Loucy (cell line): ENCODE measurements at regions not wholly inside any gene's neighbourhood (a gene's known extent, or its start where the extent isn't known, plus 50 kb on each side); places are given as distances from the start of the nearest gene placed in this dataset.

Source experiments
- H2AFZ ChIP-seq: fragments of 200-600 bp; sonication (generic); 2 replicates; pipeline ENCODE4 v1.6.0; 2016; ENCODE audit warnings: antibody characterized with exemption, mild to moderate bottlenecking, low read length, moderate library complexity
- H3F3A ChIP-seq: fragments of 200-600 bp; 2 replicates; pipeline ENCODE4 v1.6.0; 2016; ENCODE audit warnings: antibody characterized with exemption, low read depth, mild to moderate bottlenecking
- H3K27me3 ChIP-seq: fragments of 200-600 bp; sonication (generic); 2 replicates; pipeline ENCODE4 v1.6.1; 2014; ENCODE audit warnings: low read length, mild to moderate bottlenecking; ENCODE audit not compliant: insufficient read depth, poor library complexity, severe bottlenecking
- H3K36me3 ChIP-seq: fragments of 200-600 bp; sonication (generic); 2 replicates; pipeline ENCODE4 v1.6.1; 2016; ENCODE audit warnings: low read length; ENCODE audit not compliant: insufficient read depth
- H3K4me1 ChIP-seq: fragments of 200-600 bp; sonication (generic); 2 replicates; pipeline ENCODE4 v1.5.1; 2014; ENCODE audit warnings: low read length, mild to moderate bottlenecking; ENCODE audit not compliant: insufficient read depth, poor library complexity, severe bottlenecking
- H3K4me2 ChIP-seq: fragments of 200-600 bp; sonication (generic); 2 replicates; pipeline ENCODE4 v1.6.0; 2014; ENCODE audit warnings: antibody characterized with exemption, low read length, low read depth, mild to moderate bottlenecking; ENCODE audit not compliant: poor library complexity, severe bottlenecking
- H3K4me3 ChIP-seq: fragments of 200-600 bp; sonication (generic); 2 replicates; pipeline ENCODE4 v1.5.1; 2014; ENCODE audit warnings: low read length, mild to moderate bottlenecking, mixed read lengths; ENCODE audit not compliant: poor library complexity, severe bottlenecking
- H3K79me2 ChIP-seq: fragments of 200-600 bp; sonication (generic); 2 replicates; pipeline ENCODE4 v1.6.1; 2014; ENCODE audit warnings: low read length; ENCODE audit not compliant: insufficient read depth
- H3K9ac ChIP-seq: fragments of 200-600 bp; sonication (generic); 2 replicates; pipeline ENCODE4 v1.6.0; 2014; ENCODE audit warnings: mild to moderate bottlenecking, low read depth, low read length, moderate library complexity; ENCODE audit not compliant: poor library complexity, severe bottlenecking
- H3K9me2 ChIP-seq: fragments of 200-600 bp; sonication (generic); replicated peaks from 2 replicates; pipeline ENCODE4 v1.6.1; 2016; ENCODE audit warnings: low read depth, low read length, mixed read lengths
- H3K9me3 ChIP-seq: fragments of 200-600 bp; sonication (generic); 2 replicates; pipeline ENCODE4 v1.6.1; 2014; ENCODE audit warnings: mild to moderate bottlenecking, antibody characterized with exemption, low read length, low read depth; ENCODE audit not compliant: insufficient read depth
- H4K20me1 ChIP-seq: fragments of 200-600 bp; sonication (generic); 2 replicates; pipeline ENCODE4 v1.6.0; 2014; ENCODE audit warnings: antibody characterized with exemption, low read length, mild to moderate bottlenecking; ENCODE audit not compliant: insufficient read depth, poor library complexity, severe bottlenecking
- EZH2phosphoT487 ChIP-seq: fragments of 200-600 bp; IDR thresholded peaks from 2 replicates; pipeline ENCODE4 v1.6.1; 2018; ENCODE audit warnings: antibody characterized with exemption, mild to moderate bottlenecking, moderate library complexity, borderline replicate concordance
- TF ChIP-seq, protein P1 (sequence below): fragments of 200-600 bp; sonication (generic); conservative IDR thresholded peaks from 2 replicates; pipeline ENCODE4 v1.5.1; 2014; ENCODE audit warnings: mild to moderate bottlenecking, antibody characterized with exemption, low read length

DNA sequence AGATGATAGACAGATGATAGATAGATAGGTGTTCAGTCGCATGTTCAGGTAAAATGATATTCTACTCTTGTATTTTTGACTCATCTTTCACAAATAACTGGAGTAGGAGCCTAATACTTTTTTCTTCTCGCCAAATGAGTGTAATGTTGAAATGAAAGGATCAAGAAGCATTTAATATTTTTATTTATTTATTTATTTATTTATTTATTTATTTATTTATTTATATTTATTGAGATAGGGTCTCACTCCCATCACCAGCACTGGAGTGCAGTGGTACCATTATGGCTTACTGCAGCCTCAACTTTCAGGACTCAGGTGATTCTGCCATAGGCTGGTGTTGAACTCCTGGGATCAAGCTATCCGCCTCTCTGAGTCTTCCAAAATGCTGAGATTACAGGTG lies 298.8 kb downstream of the KCNC2 start:
- no peak for TF ChIP-seq EZH2phosphoT487
- TF ChIP-seq, protein P1, sequence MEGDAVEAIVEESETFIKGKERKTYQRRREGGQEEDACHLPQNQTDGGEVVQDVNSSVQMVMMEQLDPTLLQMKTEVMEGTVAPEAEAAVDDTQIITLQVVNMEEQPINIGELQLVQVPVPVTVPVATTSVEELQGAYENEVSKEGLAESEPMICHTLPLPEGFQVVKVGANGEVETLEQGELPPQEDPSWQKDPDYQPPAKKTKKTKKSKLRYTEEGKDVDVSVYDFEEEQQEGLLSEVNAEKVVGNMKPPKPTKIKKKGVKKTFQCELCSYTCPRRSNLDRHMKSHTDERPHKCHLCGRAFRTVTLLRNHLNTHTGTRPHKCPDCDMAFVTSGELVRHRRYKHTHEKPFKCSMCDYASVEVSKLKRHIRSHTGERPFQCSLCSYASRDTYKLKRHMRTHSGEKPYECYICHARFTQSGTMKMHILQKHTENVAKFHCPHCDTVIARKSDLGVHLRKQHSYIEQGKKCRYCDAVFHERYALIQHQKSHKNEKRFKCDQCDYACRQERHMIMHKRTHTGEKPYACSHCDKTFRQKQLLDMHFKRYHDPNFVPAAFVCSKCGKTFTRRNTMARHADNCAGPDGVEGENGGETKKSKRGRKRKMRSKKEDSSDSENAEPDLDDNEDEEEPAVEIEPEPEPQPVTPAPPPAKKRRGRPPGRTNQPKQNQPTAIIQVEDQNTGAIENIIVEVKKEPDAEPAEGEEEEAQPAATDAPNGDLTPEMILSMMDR = no peak
- Histone ChIP-seq H3K79me2 (no peaks in the 10 kb centered on the region), H3K36me3 (no peaks in the 10 kb centered on the region), H3K9me3 (no peaks in the 10 kb centered on the region), H3K4me3 (no peak overlapping the region), H3K4me2 (no peak overlapping the region), H4K20me1 (no peaks in the 10 kb centered on the region), H3K4me1 (no peaks in the 10 kb centered on the region), H2AFZ (no peak overlapping the region), H3K9me2 (no peaks in the 10 kb centered on the region), H3K27me3 (no peaks in the 10 kb centered on the region), H3F3A (no peaks in the 10 kb centered on the region), H3K9ac (no peak overlapping the region)

DNA sequence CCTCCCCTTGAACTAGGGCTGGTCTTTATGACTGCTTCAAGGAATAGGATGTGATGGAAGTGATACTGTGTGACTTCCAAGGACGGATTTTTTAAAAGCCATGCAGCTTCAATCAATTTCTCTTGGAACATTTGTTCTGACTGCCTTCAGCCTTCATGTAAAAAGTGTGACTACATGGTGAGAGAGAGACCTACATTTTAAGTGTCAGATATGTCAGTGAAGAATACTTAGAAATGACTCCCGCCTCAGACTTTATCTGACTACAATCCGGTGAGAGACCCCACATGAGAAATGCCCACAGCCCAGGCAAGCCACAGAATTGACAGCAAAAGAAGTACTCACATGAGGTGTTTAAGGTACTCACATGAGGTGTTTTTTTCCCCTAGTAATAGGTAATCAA lies 295.3 kb downstream of the KCNC2 start:
- H3K4me3 ChIP-seq = no peak overlapping the region
- H3K9ac ChIP-seq = no peak overlapping the region
- TF ChIP-seq, protein P1 = no peak
- no peak for TF ChIP-seq EZH2phosphoT487
- H3K36me3 ChIP-seq = no peaks in the 10 kb centered on the region
- no peak overlapping the region for H3K4me2 ChIP-seq
- H3K9me3 ChIP-seq = no peaks in the 10 kb centered on the region
- H3K9me2 ChIP-seq = no peaks in the 10 kb centered on the region
- H3K4me1 ChIP-seq = no peaks in the 10 kb centered on the region
- no peaks in the 10 kb centered on the region for H3K27me3 ChIP-seq
- H3F3A ChIP-seq = no peaks in the 10 kb centered on the region
- no peaks in the 10 kb centered on the region for H4K20me1 ChIP-seq
- no peaks in the 10 kb centered on the region for H3K79me2 ChIP-seq
- H2AFZ ChIP-seq = no peak overlapping the region

DNA sequence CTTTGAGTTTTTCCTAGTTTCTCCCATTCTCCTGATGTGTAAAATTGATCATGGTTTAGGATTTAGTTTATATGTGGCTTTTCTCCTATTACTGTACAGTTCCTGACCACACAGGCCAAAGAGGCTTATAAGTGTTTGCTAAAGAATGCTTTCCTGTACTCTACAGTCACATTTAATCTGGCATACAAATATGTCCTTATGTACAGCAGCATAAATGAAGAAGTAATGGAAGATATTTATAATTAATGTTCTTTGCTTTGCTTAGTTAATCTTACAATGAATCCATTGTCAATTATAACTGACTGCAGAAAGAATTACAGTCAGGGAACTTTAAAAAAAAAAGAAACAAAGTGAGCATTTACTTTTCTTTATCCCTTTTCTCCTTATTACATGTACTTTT lies 293.9 kb downstream of the KCNC2 start:
- Histone ChIP-seq H3K9me3 (no peaks in the 10 kb centered on the region), H3K4me2 (no peak overlapping the region), H3K79me2 (no peaks in the 10 kb centered on the region), H4K20me1 (no peaks in the 10 kb centered on the region), H3K9me2 (no peaks in the 10 kb centered on the region), H2AFZ (no peak overlapping the region), H3F3A (no peaks in the 10 kb centered on the region), H3K4me3 (no peak overlapping the region), H3K4me1 (no peaks in the 10 kb centered on the region), H3K27me3 (no peaks in the 10 kb centered on the region), H3K9ac (no peak overlapping the region), H3K36me3 (no peaks in the 10 kb centered on the region)
- no peak for TF ChIP-seq EZH2phosphoT487
- TF ChIP-seq, protein P1 = no peak
